CD14-positive monocyte (primary cell): ENCODE measurements at regions not wholly inside any gene's neighbourhood (a gene's known extent, or its start where the extent isn't known, plus 50 kb on each side); places are given as distances from the start of the nearest gene placed in this dataset.

Experiments
- DNase-seq, 3 donors: peaks; one replicate each; pipeline ENCODE4 v3.0.0-alpha.2; 2011 to 2022
- H2AFZ ChIP-seq: 2 replicates; pipeline ENCODE4 v1.6.0; 2012; ENCODE audit warnings: mild to moderate bottlenecking, low read depth, low read length, inconsistent platforms; ENCODE audit not compliant: insufficient read depth, poor library complexity, severe bottlenecking
- H3K27ac ChIP-seq, 2 donors: 1 replicate in 1 of 2; 2 replicates in 1 of 2; pipeline ENCODE4 v1.5.1; 2012 to 2013; ENCODE audit warnings: low read length in 2 of 2, control low read depth in 1 of 2, inconsistent platforms in 1 of 2, low read depth in 1 of 2, mild to moderate bottlenecking in 1 of 2
- H3K27me3 ChIP-seq, 2 donors: one replicate each; pipeline versions ENCODE4 v1.6.0 to v1.6.1; 2011 to 2013; ENCODE audit warnings: low read length in 2 of 2; ENCODE audit not compliant: control insufficient read depth in 2 of 2, insufficient read depth in 2 of 2
- H3K36me3 ChIP-seq, 2 donors: replicated peaks in 1 of 2; 1 replicate in 1 of 2; 2 replicates in 1 of 2; pipeline versions ENCODE4 v1.5.1 to v1.6.1; 2012 to 2013; ENCODE audit warnings: low read length in 2 of 2, control low read depth in 1 of 2, inconsistent platforms in 1 of 2, mild to moderate bottlenecking in 1 of 2; ENCODE audit not compliant: insufficient read depth in 2 of 2, control insufficient read depth in 1 of 2
- H3K4me1 ChIP-seq, 2 donors: 1 replicate in 1 of 2; 2 replicates in 1 of 2; pipeline versions ENCODE4 v1.5.1 to v1.6.1; 2012 to 2013; ENCODE audit warnings: low read length in 2 of 2, control low read depth in 1 of 2, inconsistent platforms in 1 of 2, mild to moderate bottlenecking in 1 of 2, moderate library complexity in 1 of 2; ENCODE audit not compliant: insufficient read depth in 2 of 2, control insufficient read depth in 1 of 2
- H3K4me2 ChIP-seq: replicated peaks from 2 replicates; pipeline ENCODE3; 2012; ENCODE audit warnings: low read length, moderate library complexity, mild to moderate bottlenecking; ENCODE audit not compliant: poor library complexity, severe bottlenecking; ENCODE audit errors: extremely low read depth
- H3K4me3 ChIP-seq, 3 experiments: fragments of 200-600 bp in 1 of 3; sonication (generic) in 1 of 3; replicated peaks in 1 of 3; 1 replicate in 2 of 3; 2 replicates in 1 of 3; pipeline ENCODE4 v1.5.1; 2011 to 2013; ENCODE audit warnings: low read length in 3 of 3, mild to moderate bottlenecking in 3 of 3, control low read depth in 2 of 3, low read depth in 2 of 3, inconsistent platforms in 1 of 3, moderate library complexity in 1 of 3
- H3K79me2 ChIP-seq: 2 replicates; pipeline ENCODE4 v1.6.0; 2012; ENCODE audit warnings: mild to moderate bottlenecking, control low read depth, inconsistent platforms, low read length, moderate library complexity; ENCODE audit not compliant: insufficient read depth
- H3K9ac ChIP-seq: 2 replicates; pipeline ENCODE4 v1.6.0; 2017; ENCODE audit warnings: low read length, mild to moderate bottlenecking; ENCODE audit not compliant: insufficient read depth, poor library complexity, severe bottlenecking
- H3K9me3 ChIP-seq, 2 donors: replicated peaks in 1 of 2; 1 replicate in 1 of 2; 2 replicates in 1 of 2; pipeline versions ENCODE4 v1.5.1 to v1.6.1; 2012 to 2013; ENCODE audit warnings: low read length in 2 of 2, control low read depth in 1 of 2; ENCODE audit not compliant: control insufficient read depth in 1 of 2, insufficient read depth in 1 of 2
- H4K20me1 ChIP-seq: 2 replicates; pipeline ENCODE4 v1.6.0; 2012; ENCODE audit warnings: mild to moderate bottlenecking, low read length, control low read depth, moderate library complexity; ENCODE audit not compliant: insufficient read depth
- H3K27ac Mint-ChIP-seq, 7 donors: one replicate each; pipeline ENCODE4 v1.8.0; 2020; ENCODE audit warnings: mild to moderate bottlenecking in 7 of 7, mixed read lengths in 7 of 7, moderate library complexity in 6 of 7, inconsistent platforms in 2 of 7
- H3K27me3 Mint-ChIP-seq, 3 donors: one replicate each; pipeline ENCODE4 v1.8.0; 2021 to 2022; ENCODE audit warnings: low read depth in 3 of 3, mild to moderate bottlenecking in 3 of 3, mixed read lengths in 3 of 3, moderate library complexity in 3 of 3, inconsistent platforms in 1 of 3
- H3K36me3 Mint-ChIP-seq, 2 donors: one replicate each; pipeline ENCODE4 v1.8.0; 2020; ENCODE audit warnings: mixed read lengths in 2 of 2, inconsistent platforms in 1 of 2, mild to moderate bottlenecking in 1 of 2
- H3K4me1 Mint-ChIP-seq: one replicate; pipeline ENCODE4 v1.8.0; 2020; ENCODE audit warnings: mild to moderate bottlenecking, mixed read lengths
- H3K4me3 Mint-ChIP-seq, 2 donors: one replicate each; pipeline ENCODE4 v1.8.0; 2020; ENCODE audit warnings: mild to moderate bottlenecking in 2 of 2, mixed read lengths in 2 of 2, moderate library complexity in 1 of 2
- H3K9me3 Mint-ChIP-seq, 7 donors: one replicate each; pipeline ENCODE4 v1.8.0; 2020 to 2022; ENCODE audit warnings: mixed read lengths in 7 of 7, mild to moderate bottlenecking in 6 of 7, moderate library complexity in 6 of 7, inconsistent platforms in 2 of 7
- CTCF ChIP-seq: fragments of 200-600 bp; IDR thresholded peaks from one replicate; pipeline ENCODE4 v1.8.0; 2022; ENCODE audit warnings: antibody characterized with exemption, mild to moderate bottlenecking
- WGBS: methylation state at CpG from one replicate; pipeline ENCODE4 v1.1.5; 2013; ENCODE audit warnings: missing lambda C conversion rate; ENCODE audit not compliant: insufficient coverage; 5-methylcytosine and 5-hydroxymethylcytosine counted together
- intact Hi-C, 2 donors: fragments of 100-400 bp; cut with micrococcal nuclease; formaldehyde crosslinking; loops; one replicate each; pipeline versions ENCODE4 v1.15.0 to v1.15.1; 2023

GRCh38 chr2:39925312-39925711 is 146.3 kb upstream of the THUMPD2 start:
- Mint-ChIP-seq H3K36me3 (no peaks in the 10 kb centered on the region), H3K27me3 (peaks cover 0 to 4% (median 3%) of the 10 kb centered on the region in 3 donors), H3K27ac (no peak overlapping the region), H3K4me3 (no peak overlapping the region), H3K9me3 (peaks cover 0 to 4% (median 0%) of the 10 kb centered on the region in 7 donors), H3K4me1 (no peaks in the 10 kb centered on the region)
- no peak for DNase-seq
- Histone ChIP-seq H3K4me2 (no peak overlapping the region), H3K27ac (no peak overlapping the region), H3K4me1 (no peaks in the 10 kb centered on the region), H3K36me3 (no peaks in the 10 kb centered on the region), H3K4me3 (no peak overlapping the region), H4K20me1 (no peaks in the 10 kb centered on the region), H3K9ac (no peak overlapping the region), H3K27me3 (no peaks in the 10 kb centered on the region), H2AFZ (no peak overlapping the region), H3K9me3 (no peaks in the 10 kb centered on the region), H3K79me2 (no peaks in the 10 kb centered on the region)
- TF ChIP-seq CTCF, result no peak
- intact Hi-C loops, result no loop called here
- 94% methylated on average over 2 of the region's 3 CpGs for WGBS

GRCh38 chr2:39923455-39923854 is 144.4 kb upstream of the THUMPD2 start:
- H3K4me1 ChIP-seq, result no peaks in the 10 kb centered on the region
- no peak overlapping the region for H3K9ac ChIP-seq
- H3K9me3 Mint-ChIP-seq, result peaks cover 0 to 2% (median 0%) of the 10 kb centered on the region in 7 donors
- H3K36me3 ChIP-seq, result no peaks in the 10 kb centered on the region
- H4K20me1 ChIP-seq, result no peaks in the 10 kb centered on the region
- no peaks in the 10 kb centered on the region for H3K36me3 Mint-ChIP-seq
- H3K79me2 ChIP-seq, result no peaks in the 10 kb centered on the region
- H3K4me3 ChIP-seq, result no peak overlapping the region
- no peak overlapping the region for H3K27ac ChIP-seq
- no CpG with 5 or more reads among the region's 2 CpGs for WGBS
- no peak for TF ChIP-seq CTCF
- DNase-seq, result no peak
- H3K9me3 ChIP-seq, result no peaks in the 10 kb centered on the region
- H3K27me3 ChIP-seq, result no peaks in the 10 kb centered on the region
- H3K27me3 Mint-ChIP-seq, result peaks cover 0 to 4% (median 3%) of the 10 kb centered on the region in 3 donors
- H3K4me1 Mint-ChIP-seq, result no peaks in the 10 kb centered on the region
- no peak overlapping the region for H3K4me2 ChIP-seq
- intact Hi-C loops, result no loop called here
- H2AFZ ChIP-seq, result no peak overlapping the region
- H3K4me3 Mint-ChIP-seq, result no peak overlapping the region
- no peak overlapping the region for H3K27ac Mint-ChIP-seq
